Fibroblast of skin of left quadriceps (primary cell): ENCODE measurements at regions not wholly inside any gene's neighbourhood (a gene's known extent, or its start where the extent isn't known, plus 50 kb on each side); places are given as distances from the start of the nearest gene placed in this dataset.
"Not testable (repeated sequence)": the region's sequence is repeated elsewhere in the genome, so short reads cannot be mapped to it uniquely, and the experiment has no call there.

Experiments used
- DNase-seq, 2 experiments: peaks; one replicate each; pipeline ENCODE4 v3.0.0-alpha.2; 2013; ENCODE audit warnings: low read depth in 2 of 2

GRCh38 chr1:189628857-189629256 lies 848.8 kb downstream of the BRINP3 start:
- no peak for DNase-seq

DNA sequence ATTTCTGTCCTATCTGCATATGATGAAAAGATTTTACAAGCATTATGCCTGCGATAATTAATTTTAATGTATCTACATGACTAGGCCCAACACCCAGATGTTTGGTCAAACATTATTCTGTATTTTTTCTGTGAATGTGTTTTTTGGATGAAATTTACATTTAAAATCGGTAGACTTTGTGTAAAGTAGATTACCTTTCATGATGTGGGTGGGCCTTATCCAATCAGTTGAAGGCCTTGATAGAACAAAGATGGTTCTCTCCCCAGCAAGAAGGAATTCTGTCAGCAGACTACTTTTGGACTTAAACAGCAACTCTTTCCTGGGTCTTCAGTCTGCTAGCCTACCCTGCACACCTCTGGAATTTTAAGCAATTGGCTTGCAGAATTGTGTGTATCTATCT lies 844.0 kb downstream of the BRINP3 start:
- DNase-seq = no peak

GRCh38 chr1:189637041-189637440 lies 840.6 kb downstream of the BRINP3 start:
- no peak for DNase-seq

GRCh38 chr1:189644156-189644555 lies 833.5 kb downstream of the BRINP3 start:
- DNase-seq = not testable (repeated sequence)

GRCh38 chr1:189644970-189645369 lies 832.7 kb downstream of the BRINP3 start:
- DNase-seq = no peak

GRCh38 chr1:189646066-189646465 lies 831.6 kb downstream of the BRINP3 start:
- no peak for DNase-seq

DNA sequence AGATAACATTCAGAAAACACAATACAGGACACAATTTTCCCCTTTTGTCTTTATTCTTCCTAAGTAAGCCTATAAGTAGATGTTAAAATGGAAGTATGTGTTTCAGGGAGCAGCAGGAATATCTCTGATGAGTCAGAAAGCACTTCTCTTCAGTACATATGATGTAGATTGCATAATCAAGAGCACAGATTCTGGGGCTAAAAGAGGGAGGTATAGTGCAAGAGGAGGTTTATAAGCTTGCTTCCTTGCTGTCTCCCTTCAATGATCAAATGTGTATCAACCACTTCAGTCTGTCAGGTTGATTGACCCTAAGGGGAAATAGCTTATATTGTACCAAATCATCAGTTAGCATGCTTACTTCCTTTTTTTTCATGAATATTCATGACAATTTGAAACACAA lies 822.8 kb downstream of the BRINP3 start:
- peak; percentile 23 to 27 for DNase-seq

DNA sequence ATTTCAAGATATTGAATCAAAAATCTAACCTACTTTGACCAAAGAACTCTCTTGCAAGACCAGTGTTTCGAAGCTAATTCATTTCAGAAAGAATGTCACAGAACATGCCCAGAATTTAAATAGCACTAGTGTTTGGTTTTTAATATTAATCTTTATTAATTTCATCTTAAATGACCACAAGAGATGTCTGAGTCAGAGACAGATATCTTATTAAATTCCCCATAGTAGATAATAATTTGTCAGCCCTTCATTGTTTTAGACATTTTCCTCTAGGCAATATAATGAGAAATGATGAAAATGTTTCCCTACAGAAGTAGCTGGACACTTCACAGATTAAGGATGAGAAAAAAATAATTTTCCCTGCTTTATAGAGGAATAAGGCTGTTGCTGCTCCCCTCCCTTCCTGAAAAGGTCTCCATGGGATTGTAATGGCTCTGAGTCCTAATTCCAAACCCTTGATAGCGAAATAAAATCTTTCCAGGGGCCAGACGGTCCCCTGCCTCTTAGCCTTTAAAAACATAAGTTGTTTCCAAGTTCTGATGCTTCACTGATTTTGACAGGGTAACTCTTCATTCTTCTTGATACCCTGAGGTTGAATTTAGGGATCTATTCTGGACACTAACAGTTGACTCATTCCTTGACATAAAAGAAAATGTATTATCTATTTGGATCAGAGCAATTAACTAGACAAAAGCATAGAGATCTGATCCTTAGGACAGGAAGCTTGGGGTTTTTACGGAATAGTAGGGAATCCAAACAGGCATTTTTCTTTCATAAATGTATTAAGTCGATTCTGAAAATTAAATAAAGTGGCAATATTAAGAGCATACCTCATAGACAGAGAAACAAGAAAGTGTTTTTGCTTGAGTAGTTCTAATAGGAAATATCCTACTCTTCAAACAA lies 820.8 kb downstream of the BRINP3 start:
- DNase-seq = no peak

DNA sequence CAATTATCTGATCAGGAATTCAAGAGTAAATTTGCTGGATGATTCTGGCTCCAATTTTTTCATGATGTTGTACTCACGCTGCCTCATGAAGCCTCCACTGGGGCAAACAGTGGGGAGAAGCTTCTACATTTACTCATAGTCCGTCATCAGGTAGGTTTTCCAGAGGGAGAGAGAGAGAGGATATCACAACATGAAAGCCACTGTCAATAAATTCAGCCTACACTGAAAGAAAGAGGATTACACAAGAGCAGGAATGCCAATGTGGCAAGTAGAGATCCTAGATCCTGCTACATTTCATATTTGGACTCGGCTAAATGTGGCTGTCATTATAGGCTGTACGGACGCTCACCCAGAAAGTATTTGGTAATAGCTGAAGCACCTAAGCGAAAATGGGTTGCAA lies 819.9 kb downstream of the BRINP3 start:
- DNase-seq = peak in 1 of 2 experiments; percentile 16

GRCh38 chr1:189658381-189658780 lies 819.3 kb downstream of the BRINP3 start:
- DNase-seq = no peak

- no peak for DNase-seq
Observed at GRCh38 chr1:189659731-189660130, 817.9 kb downstream of the BRINP3 start.

- no peak for DNase-seq
Observed at GRCh38 chr1:189662190-189662589, 815.5 kb downstream of the BRINP3 start.

DNA sequence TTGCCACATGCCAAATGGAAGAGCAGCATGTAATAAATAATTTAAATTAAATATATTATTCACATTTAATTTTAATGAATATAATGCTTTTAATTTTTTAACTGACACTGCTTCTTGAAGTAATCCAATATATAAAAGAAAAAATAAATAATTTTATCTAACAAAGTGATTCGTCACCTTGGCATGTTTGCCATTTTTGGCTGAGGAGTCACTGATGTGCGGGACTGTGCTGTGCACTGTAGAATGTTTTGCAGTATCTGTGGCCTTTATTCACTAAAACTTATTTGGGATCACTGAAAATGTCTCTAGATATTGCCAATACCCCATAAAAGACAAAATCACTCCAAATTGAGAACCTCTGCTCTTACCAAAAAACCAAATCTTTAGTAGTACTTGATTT lies 807.8 kb downstream of the BRINP3 start:
- peak; percentile 17 to 33 for DNase-seq

DNA sequence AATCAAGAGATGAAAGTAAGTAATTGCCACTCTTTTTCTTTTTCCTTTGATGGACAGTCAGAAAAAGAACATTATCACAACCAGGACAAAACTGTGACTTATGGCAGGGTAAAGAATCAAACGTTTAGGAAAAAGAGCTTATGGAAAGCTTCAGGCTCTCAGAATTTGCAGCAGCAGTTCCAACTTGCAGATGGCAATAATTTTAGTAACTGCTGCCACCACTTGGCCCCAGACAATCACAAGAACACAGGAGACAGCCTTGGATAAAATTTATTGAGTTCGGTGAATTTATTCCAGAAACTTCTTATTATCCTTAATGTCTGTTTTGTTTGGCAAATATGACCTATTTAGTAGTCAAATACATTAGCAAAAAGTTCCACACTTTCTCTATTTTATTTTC lies 804.4 kb downstream of the BRINP3 start:
- DNase-seq = no peak

DNA sequence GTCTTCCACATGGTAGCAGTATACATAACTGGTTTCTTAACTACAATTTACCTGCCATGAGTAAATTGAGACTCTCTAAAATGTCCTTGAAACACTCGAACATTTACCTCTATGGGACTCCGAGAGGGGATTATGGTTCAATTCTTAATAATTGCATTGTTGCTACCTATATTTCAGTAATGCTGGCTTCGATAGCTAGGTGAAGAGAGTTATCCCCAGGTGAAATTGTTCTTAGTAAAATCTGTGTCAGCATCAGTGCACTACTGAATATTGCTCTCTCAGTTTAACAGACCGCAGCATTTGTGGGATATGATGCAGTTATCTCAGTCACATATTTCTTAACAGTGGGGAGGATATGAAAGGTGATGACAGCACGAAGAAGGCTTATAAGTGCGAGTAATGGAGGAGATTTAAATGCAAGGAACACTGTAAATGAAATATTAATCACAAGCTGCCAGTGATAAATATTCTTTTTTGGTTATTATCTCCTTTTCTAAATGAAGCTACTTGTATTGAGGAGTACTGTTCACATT lies 801.9 kb downstream of the BRINP3 start:
- DNase-seq = peak; percentile 17 to 34

GRCh38 chr1:189678779-189679178 lies 798.9 kb downstream of the BRINP3 start:
- DNase-seq = no peak

GRCh38 chr1:189681252-189681919 lies 796.3 kb downstream of the BRINP3 start:
- DNase-seq = no peak

DNA sequence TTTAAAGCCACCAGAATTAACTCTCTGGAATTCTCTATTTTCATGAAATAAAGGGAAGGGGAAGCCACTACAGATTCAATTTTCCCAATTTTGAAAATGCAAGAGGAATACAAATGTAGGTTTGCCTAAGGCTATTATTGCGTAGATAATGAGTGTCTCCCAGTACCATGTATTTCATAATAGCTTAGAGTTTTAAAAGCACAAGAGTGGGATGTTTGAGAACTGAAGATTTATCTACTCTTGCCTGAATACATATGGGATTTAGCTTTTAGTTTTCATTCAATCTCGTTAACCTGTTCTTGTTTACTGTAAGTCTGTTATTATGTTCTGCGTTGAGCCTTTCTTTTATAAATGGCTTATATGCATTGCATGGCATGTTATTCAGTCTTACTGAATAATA lies 795.1 kb downstream of the BRINP3 start:
- no peak for DNase-seq

DNA sequence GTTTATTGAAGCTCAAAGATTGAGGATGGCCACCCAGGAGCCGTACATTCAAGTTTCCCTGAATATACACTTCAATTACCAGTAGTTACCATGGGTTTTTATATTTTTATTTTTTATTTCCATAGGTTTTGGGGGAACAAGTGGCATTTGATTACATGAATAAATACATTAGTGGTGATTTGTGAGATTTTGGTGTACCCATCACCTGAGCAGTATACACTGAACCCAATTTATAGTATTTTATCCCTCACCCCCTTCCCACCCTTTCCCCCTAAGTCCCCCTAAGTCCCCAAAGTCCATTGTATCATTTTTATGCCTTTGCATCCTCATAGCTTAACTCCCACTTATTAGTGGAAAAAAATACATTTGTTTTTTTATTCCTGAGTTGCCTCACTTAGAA lies 791.4 kb downstream of the BRINP3 start:
- no peak for DNase-seq

- no peak for DNase-seq
Observed at GRCh38 chr1:189693140-189693539, 784.5 kb downstream of the BRINP3 start.

DNA sequence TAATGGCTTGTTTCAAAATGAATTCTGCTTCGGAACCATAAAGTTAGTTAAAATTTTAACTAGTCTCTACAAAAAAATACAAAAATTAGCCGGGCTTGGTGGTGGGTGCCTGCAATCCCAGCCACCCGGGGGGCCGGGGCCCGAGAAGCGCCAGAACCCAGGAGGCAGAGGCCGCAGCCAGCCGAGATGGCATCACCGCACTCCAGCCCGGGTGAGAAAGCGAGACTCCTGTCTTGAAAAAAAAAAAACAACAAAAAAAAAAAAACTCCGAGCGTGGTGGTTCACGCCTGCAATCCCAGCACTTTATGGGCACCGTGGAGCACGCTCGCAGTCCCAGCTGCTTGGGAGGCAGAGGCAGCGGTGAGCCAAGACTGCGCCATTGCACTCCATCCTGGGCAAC lies 781.4 kb downstream of the BRINP3 start:
- no peak for DNase-seq

- DNase-seq = no peak
Observed at GRCh38 chr1:189697113-189697512, 780.6 kb downstream of the BRINP3 start.

- no peak for DNase-seq
Observed at GRCh38 chr1:189701606-189702005, 776.1 kb downstream of the BRINP3 start.
